HFF-Myc (cell line): ENCODE measurements at regions not wholly inside any gene's neighbourhood (a gene's known extent, or its start where the extent isn't known, plus 50 kb on each side); places are given as distances from the start of the nearest gene placed in this dataset.

Experiments
- DNase-seq: peaks from one replicate; pipeline ENCODE4 v3.0.0-alpha.2; 2011; ENCODE audit warnings: low read depth; ENCODE audit errors: extremely low read depth
- H3K4me3 ChIP-seq: replicated peaks from 2 replicates; pipeline ENCODE4 v1.5.1; 2011; ENCODE audit warnings: low read depth, mild to moderate bottlenecking, control low read depth, low read length
- TF ChIP-seq, protein P1 (sequence below): IDR thresholded peaks from 2 replicates; pipeline ENCODE4 v1.5.1; 2012; ENCODE audit warnings: mild to moderate bottlenecking, low read depth, low read length, control low read depth; ENCODE audit errors: missing control alignments

DNA sequence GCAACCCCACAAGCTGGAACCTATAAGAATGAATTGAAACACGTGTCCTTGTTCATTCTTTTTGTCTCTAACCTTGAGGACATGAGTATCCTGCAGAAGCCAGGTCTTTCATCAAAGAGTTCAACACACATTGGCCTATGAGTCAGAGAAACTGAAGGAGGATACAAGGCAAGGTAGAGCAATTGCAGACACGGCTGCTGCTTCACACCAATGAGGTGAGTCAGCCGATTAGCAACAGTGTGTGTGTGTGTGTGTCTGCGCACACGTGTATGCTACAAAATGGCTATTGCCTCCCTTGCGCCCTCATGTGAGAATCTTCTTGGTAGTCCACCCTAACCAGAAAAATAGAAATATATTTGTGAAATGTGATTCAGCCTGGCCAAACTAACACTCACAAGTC lies 1477.7 kb upstream of the IGFBP7 start:
- TF ChIP-seq, protein P1, sequence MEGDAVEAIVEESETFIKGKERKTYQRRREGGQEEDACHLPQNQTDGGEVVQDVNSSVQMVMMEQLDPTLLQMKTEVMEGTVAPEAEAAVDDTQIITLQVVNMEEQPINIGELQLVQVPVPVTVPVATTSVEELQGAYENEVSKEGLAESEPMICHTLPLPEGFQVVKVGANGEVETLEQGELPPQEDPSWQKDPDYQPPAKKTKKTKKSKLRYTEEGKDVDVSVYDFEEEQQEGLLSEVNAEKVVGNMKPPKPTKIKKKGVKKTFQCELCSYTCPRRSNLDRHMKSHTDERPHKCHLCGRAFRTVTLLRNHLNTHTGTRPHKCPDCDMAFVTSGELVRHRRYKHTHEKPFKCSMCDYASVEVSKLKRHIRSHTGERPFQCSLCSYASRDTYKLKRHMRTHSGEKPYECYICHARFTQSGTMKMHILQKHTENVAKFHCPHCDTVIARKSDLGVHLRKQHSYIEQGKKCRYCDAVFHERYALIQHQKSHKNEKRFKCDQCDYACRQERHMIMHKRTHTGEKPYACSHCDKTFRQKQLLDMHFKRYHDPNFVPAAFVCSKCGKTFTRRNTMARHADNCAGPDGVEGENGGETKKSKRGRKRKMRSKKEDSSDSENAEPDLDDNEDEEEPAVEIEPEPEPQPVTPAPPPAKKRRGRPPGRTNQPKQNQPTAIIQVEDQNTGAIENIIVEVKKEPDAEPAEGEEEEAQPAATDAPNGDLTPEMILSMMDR = no peak
- no peak for DNase-seq
- H3K4me3 ChIP-seq = no peak overlapping the region

DNA sequence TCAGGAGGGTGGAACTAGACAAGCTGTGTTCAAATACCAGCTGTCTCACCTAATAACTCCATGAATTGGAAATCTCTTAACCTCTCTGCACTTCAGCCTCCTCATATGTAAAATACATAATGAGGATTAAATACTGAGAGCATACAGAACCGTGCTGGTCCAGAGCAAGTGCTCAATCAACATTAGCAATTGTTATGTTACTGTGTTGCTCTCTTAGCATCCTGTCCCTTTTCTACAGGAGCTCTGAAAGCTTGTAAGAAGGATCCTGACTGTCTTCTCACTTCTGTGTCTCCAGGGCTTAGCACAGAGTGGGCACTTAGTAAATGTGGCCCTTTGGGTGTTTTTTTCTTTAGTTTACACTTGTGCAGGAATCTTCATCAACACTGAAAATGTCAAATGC lies 1456.1 kb upstream of the IGFBP7 start:
- H3K4me3 ChIP-seq = no peak overlapping the region
- TF ChIP-seq, protein P1 = no peak
- DNase-seq = no peak

DNA sequence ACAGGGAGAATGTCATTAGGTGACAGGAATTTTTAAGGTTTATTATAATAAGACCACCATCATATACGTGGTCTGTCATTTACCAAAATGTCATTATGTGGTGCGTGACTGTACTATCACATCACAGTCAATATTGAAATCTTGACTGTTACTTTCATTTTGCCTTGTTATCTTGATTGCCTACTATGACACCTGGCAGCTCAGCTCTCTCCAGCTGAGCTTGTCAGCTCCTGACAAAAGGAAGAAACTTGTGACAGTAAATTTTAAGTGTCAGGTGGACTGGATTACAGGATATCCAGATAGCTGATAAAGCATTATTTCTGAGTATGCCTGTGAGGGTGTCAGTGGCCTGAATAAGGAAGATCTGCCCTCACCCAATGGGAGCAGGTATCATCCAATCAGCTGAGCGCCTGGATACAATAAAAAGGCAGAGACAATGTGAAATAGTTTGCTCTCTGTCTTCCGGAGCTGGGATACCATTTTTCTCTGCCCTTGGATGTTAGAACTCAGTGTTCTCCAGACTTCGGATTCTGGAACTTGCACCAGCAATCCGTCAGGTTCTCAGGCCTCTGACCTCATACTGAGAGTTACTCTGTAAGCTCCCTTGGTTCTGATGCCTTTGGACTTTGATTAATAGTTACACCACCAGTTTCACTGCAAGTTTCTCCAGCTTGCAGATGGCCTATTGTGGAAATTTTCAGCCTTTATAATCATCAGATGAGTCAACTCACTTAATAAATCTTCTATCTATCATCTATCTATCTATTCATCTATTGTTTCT lies 1454.7 kb upstream of the IGFBP7 start:
- H3K4me3 ChIP-seq = no peak overlapping the region
- DNase-seq = no peak
- TF ChIP-seq, protein P1 = no peak

DNA sequence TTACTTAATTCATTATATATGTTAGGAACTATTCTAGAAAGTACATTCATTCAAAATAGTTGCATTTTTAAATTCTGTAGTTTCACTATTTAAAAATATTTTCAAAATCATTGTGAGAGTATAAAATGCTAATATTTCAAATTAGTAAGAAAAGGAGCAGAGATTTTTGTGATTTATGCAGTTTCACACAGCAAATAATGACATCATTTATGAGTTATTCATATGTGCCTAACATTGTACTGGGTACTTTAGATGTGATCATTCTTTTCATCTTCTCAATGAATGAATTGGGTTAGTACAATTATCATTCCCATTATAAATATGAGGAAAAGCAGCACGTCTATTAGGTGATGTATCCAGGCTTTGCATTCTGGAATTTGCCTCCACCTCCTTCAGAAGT lies 1451.0 kb upstream of the IGFBP7 start:
- TF ChIP-seq, protein P1 = no peak
- no peak overlapping the region for H3K4me3 ChIP-seq
- no peak for DNase-seq

DNA sequence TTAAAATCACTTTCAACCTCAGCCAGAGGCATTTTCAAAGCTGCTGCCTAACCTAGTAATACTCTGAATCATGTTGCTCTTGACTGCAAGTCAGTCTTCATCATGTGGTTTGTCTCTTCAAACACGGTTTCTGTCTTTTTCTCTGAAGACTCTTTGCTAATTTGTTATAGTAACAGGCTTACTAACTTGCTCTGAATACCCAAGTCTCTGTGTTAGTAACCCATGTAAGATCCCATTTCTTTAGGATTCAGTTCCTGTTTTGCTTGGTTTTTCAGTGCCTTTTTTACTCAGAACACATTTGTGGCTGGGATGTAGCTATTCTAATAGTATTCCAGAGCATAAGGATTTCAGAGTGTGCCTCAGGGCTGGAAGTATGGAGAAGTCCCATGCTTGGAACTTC lies 1450.6 kb upstream of the IGFBP7 start:
- H3K4me3 ChIP-seq = no peak overlapping the region
- DNase-seq = no peak
- TF ChIP-seq, protein P1 = no peak

DNA sequence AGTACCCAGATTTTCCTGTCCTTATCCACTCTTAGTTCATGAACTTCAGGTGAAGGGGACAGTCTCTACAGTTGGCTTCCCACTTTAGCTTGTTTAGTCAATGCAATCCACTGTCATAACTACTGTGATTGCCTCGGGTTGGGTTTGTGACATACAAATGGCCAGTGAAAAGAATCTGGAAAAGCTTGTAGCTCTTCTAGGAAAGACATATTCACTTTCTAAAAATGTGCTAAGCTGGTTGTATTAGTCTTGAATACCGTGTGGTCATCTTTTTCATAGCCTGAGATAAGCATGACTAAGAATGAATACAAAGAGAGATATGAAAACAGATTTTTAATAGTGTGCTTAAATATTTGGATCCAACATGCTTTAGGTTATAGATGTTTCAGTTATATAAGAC lies 1443.5 kb upstream of the IGFBP7 start:
- no peak overlapping the region for H3K4me3 ChIP-seq
- TF ChIP-seq, protein P1 = no peak
- DNase-seq = no peak

DNA sequence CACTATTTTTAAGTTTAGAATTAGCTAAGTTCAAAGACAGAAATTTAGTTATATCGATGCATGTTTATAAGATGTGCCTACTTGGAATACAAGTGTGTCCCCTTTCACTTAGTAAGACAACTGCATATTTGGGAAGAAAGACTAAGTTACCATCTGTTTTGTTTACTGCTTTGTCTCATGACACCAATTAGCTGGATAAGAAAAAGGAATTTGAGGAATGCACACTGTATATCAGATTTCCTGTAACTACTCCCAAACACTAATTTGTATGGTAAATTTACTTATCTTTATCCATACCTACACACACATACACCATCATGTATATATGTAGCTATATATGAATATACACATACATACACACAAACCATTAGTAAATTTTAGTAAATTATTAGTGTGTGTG lies 1442.8 kb upstream of the IGFBP7 start:
- H3K4me3 ChIP-seq = no peak overlapping the region
- no peak for DNase-seq
- TF ChIP-seq, protein P1 = no peak
